GM12892 (cell line): ENCODE measurements at regions not wholly inside any gene's neighbourhood (a gene's known extent, or its start where the extent isn't known, plus 50 kb on each side); places are given as distances from the start of the nearest gene placed in this dataset.

ENCODE experiments used
- DNase-seq: peaks from one replicate; pipeline ENCODE4 v3.0.0; 2011; ENCODE audit not compliant: insufficient read length
- FAIRE-seq: peaks from 2 replicates; lab custom pipeline; 2011; peaks lifted over from hg19 to GRCh38; lab: Jason Lieb, UNC
- POLR2A ChIP-seq: IDR thresholded peaks from 2 replicates; pipeline ENCODE4 v1.6.1; 2011; ENCODE audit warnings: low read depth, low read length, control low read depth
- POLR2AphosphoS5 ChIP-seq: IDR thresholded peaks from 2 replicates; pipeline ENCODE4 v1.6.1; 2011; ENCODE audit warnings: low read depth, low read length, control low read depth
- TAF1 ChIP-seq: IDR thresholded peaks from 2 replicates; pipeline ENCODE4 v1.6.1; 2011; ENCODE audit warnings: low read depth, mild to moderate bottlenecking, control low read depth, low read length, borderline replicate concordance

- TF ChIP-seq POLR2A (no peak), TAF1 (no peak), POLR2AphosphoS5 (no peak)
- FAIRE-seq (no peak), DNase-seq (no peak)
Observed at GRCh38 chr2:42848726-42849290, 56.4 kb upstream of the HAAO start.

GRCh38 chr2:42848265-42848664 lies 55.9 kb upstream of the HAAO start:
- FAIRE-seq, result no peak

GRCh38 chr2:42847596-42848151 lies 55.3 kb upstream of the HAAO start:
- no peak for DNase-seq
- no peak for FAIRE-seq
- no peak for TF ChIP-seq POLR2A
- no peak for TF ChIP-seq POLR2AphosphoS5
- TF ChIP-seq TAF1, result no peak

More at GRCh38 chr2:42848265-42848664, 55.9 kb upstream of the HAAO start:
- TF ChIP-seq TAF1 (no peak), POLR2AphosphoS5 (no peak), POLR2A (no peak)
- no peak for DNase-seq

- no peak for FAIRE-seq
Observed at GRCh38 chr2:42846932-42847595, 54.7 kb upstream of the HAAO start.

DNA sequence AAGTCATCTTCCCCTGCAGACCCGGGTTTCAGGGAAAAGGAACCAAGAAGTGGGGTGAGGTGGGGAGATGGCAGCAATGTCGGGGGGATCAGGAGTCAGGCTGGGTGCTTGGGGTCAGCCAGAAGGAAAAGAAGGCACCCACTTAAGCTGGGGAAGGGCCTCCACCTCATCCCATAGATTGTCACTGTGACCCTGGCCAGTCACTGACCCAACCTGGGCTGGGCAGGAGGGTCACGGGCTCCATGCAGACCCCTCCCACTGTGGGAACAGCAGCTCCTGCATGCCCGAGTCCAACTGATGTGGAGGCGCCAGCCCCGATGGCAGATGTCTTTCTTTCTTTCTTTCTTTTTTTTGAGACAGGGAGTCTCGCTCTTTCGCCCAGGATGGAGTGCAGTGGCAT lies 53.6 kb upstream of the HAAO start:
- TF ChIP-seq TAF1 (no peak), POLR2AphosphoS5 (no peak), POLR2A (no peak)
- FAIRE-seq, result no peak
- DNase-seq, result no peak

More at GRCh38 chr2:42846932-42847595, 54.7 kb upstream of the HAAO start:
- TF ChIP-seq POLR2AphosphoS5 (no peak), TAF1 (no peak), POLR2A (no peak)
- no peak for DNase-seq

DNA sequence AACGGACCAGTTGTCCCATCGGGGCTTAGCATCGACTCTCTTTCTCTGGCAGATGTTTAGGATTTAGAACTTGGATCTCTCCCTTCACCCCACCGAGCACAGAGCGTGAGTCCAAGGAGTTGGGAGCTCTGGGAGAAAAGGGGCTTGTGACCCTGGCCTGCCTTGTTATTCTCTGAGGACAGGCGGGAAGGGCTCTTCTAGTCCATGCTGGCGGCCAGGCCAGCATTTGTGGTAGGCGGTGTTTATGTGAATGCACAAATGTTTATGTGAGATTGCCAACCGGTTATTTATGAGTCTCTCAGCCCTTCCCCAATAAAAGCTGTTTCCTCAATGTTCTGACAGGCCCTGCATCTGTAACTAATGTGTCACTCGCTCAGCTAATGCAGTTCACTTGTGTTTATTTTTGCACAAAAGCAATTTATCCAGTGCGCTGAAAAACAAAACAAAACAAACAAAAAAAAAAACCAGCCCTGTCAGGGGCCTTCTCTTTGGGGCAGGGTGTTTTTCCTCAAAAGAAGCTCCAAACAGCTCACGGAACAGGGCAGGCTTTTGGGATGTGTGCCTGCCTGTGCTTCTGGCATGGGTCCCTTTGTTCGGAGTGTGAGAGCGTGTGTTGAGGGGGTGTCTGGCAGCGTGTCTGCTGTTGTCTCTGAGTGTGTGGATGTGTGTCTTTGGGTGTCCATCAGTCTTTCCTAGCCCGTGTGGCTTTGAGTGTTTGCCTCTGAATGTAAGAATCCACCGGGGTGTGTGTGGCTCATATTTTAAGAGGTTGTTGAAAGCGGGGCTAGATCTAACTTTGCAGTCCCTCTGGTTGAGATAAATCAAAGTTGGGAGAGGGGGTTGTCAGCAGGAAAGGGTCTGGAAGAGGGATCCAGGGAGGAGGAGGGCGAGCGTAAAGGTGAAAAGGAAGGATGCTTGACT lies 52.8 kb upstream of the HAAO start:
- TF ChIP-seq TAF1, result no peak
- TF ChIP-seq POLR2AphosphoS5, result no peak
- no peak for TF ChIP-seq POLR2A
- no peak for FAIRE-seq

GRCh38 chr2:42844366-42844765 lies 52.0 kb upstream of the HAAO start:
- TF ChIP-seq POLR2A (no peak), POLR2AphosphoS5 (no peak), TAF1 (no peak)
- DNase-seq, result no peak
- no peak for FAIRE-seq

More for the DNA sequence above, 52.8 kb upstream of the HAAO start:
- DNase-seq, result no peak

GRCh38 chr2:42843611-42844010 lies 51.2 kb upstream of the HAAO start:
- no peak for FAIRE-seq
- no peak for DNase-seq
- TF ChIP-seq POLR2A (no peak), POLR2AphosphoS5 (no peak), TAF1 (no peak)

- FAIRE-seq (peak; percentile 27), DNase-seq (no peak)
- no peak for TF ChIP-seq POLR2AphosphoS5
Observed at GRCh38 chr2:42843131-42843530, 50.7 kb upstream of the HAAO start.

GRCh38 chr2:42842466-42842865 lies 50.1 kb upstream of the HAAO start:
- no peak for FAIRE-seq
- TF ChIP-seq TAF1 (no peak), POLR2AphosphoS5 (no peak), POLR2A (no peak)
- DNase-seq, result no peak
